ENCODE measurements at regions not wholly inside any gene's neighbourhood (a gene's known extent, or its start where the extent isn't known, plus 50 kb on each side); places are given as distances from the start of the nearest gene placed in this dataset.

DNA sequence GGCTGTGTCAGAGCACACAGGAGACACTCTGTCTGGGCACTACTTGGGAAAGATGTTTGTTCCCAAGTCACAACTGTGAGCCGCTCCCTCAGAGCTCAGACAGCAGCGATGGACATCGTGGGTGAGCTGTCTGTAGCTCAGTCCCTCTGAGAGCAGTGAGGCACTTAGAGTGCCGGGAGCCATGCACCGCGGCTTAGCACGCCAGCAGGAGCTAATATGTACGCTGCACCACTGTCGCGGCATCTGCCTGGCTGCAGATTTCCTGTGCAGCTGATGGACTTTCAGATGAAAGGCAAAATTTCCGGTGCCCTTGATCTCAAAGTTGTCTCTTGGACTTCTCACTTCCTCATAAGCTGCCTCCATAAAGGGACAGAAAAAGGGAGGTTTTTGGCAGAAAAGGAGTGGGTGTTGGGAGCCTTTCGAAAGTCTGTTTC is 92.8 kb upstream of the ZNF469 start:
- no peak for DNase-seq (ENCODE audit: extremely low spot score)
- ChIA-PET POLR2A (no interaction called here), CTCF (no interaction called here)
- TF ChIP-seq NFRKB (IDR thresholded peaks at IDR 0.05) (no peak), HDGF (IDR thresholded peaks at IDR 0.05; ENCODE audit: borderline replicate concordance) (no peak), ZNF384 (IDR thresholded peaks at IDR 0.05) (no peak), FOXM1 (IDR thresholded peaks at IDR 0.05; ENCODE audit: borderline replicate concordance) (no peak), BHLHE40 (IDR thresholded peaks at IDR 0.05; ENCODE audit: borderline replicate concordance) (no peak), FOXK2 (IDR thresholded peaks at IDR 0.05) (no peak), LEF1 (IDR thresholded peaks at IDR 0.05; ENCODE audit: borderline replicate concordance) (no peak), FOXA1 (IDR thresholded peaks at IDR 0.05) (no peak), SP1 (IDR thresholded peaks at IDR 0.05) (no peak), ELF4 (IDR thresholded peaks at IDR 0.05) (no peak), L3MBTL2 (conservative IDR thresholded peaks at IDR 0.05) (no peak), ARNT (IDR thresholded peaks at IDR 0.05) (no peak), SUZ12 (IDR thresholded peaks at IDR 0.05) (no peak), CTBP1 (IDR thresholded peaks at IDR 0.05; ENCODE audit: borderline replicate concordance) (no peak), TARDBP (IDR thresholded peaks at IDR 0.05) (no peak)
- TF ChIP-seq, protein P1, sequence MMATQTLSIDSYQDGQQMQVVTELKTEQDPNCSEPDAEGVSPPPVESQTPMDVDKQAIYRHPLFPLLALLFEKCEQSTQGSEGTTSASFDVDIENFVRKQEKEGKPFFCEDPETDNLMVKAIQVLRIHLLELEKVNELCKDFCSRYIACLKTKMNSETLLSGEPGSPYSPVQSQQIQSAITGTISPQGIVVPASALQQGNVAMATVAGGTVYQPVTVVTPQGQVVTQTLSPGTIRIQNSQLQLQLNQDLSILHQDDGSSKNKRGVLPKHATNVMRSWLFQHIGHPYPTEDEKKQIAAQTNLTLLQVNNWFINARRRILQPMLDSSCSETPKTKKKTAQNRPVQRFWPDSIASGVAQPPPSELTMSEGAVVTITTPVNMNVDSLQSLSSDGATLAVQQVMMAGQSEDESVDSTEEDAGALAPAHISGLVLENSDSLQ (IDR thresholded peaks at IDR 0.05): no peak

DNA sequence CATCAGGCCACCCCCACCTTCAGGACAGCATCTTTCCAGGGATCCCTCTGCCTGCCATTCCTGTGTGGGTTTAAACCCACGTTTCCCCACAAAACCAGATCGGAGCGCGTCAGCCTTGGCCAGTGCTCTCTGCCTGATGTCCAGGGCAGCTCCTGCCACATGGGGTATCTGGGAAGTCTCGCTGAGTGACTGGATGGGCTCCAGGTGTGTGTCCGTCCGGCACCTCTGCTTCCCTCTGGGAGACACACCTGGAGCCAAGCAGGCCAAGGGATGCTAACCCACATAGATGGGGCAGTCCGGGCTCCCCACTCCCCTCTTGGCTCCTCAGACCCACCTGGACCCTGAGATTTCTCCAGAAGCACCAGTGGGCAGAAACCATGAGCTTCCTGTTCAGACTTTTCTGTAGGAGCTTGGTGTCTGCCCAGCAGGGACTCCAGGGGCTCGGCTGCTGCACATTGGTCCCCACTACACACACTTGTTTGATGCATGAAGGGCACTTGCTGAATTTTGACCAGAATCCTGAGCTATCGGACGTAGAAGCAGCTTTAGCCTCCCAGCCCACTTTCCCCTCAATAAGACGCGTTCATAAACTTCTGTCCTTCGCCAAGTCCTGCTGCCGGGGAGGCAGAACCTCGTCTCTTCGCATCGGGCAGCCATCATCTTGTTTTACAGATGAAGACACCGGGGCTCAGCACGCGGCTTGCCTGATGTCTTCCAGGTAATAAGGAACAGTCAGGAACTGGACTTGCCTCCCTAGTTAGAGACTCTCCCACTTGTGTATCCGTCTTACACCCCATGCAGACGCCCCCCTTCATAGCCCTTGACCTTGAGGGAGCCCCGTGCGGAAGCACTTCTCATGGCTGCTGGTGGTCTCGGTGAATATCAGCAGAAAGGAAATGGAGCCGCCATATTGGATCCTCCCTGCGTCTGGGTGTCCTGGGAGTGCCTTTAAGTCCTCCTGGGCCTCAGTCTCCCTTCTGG is 91.6 kb upstream of the ZNF469 start:
- DNase-seq (ENCODE audit: extremely low spot score): no peak
- ChIA-PET POLR2A (no interaction called here), CTCF (no interaction called here)
- TF ChIP-seq BHLHE40 (IDR thresholded peaks at IDR 0.05; ENCODE audit: borderline replicate concordance) (no peak), ZNF384 (IDR thresholded peaks at IDR 0.05) (no peak), ELF4 (IDR thresholded peaks at IDR 0.05) (no peak), TARDBP (IDR thresholded peaks at IDR 0.05) (no peak), HDGF (IDR thresholded peaks at IDR 0.05; ENCODE audit: borderline replicate concordance) (no peak), FOXK2 (IDR thresholded peaks at IDR 0.05) (no peak), ARNT (IDR thresholded peaks at IDR 0.05) (no peak), FOXM1 (IDR thresholded peaks at IDR 0.05; ENCODE audit: borderline replicate concordance) (no peak), LEF1 (IDR thresholded peaks at IDR 0.05; ENCODE audit: borderline replicate concordance) (no peak), NFRKB (IDR thresholded peaks at IDR 0.05) (no peak), SP1 (IDR thresholded peaks at IDR 0.05) (no peak), FOXA1 (IDR thresholded peaks at IDR 0.05) (no peak), SUZ12 (IDR thresholded peaks at IDR 0.05) (no peak), CTBP1 (IDR thresholded peaks at IDR 0.05; ENCODE audit: borderline replicate concordance) (no peak), L3MBTL2 (conservative IDR thresholded peaks at IDR 0.05) (no peak)
- TF ChIP-seq, protein P1 (IDR thresholded peaks at IDR 0.05): no peak

DNA sequence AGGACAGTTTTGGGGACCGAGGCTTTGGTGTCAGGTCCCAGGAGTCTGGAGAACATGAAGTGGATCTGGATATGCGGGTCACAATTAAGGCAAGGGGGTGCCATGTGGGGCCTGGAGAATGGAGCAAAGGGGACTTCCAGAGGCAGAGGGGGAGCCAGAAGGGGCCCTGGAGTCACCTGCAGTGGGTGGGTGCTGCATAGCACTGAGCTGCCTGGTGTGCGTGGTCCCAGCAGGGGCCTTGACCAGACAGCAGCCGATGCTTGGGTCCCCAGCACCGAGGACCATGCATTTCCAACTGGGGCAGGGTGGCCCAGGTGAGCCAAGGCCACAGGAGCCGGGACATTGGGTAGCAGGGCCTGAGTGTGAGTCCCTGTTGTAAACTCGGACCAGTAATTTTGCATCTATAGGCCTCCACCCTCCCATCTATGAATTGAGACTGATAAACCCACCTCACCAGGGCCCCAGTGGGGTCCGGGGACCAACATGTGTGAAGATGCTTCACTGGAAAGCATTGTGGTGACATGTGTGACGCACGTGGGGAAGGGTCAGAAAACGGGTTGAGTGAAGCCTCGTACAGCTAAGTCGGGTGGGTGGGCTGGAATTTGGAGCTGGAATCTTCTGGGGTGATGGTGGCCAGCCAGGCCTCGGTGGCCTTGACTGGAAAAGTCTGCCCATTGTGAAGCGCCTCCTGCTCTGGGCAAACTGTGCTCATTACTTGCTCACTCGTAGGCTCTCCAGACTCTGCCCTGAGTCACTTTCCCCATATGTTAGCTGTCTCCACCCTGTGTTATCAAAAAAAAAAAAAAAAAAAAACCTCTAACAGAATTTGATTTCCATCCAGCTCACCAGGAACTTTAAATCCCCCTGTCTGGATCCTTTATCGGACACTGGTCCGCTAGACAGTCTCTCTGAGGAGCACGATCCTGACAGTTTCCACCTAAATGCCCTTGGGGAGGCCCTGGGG is 90.5 kb upstream of the ZNF469 start:
- POLR2A ChIA-PET: no interaction called here
- TF ChIP-seq L3MBTL2 (conservative IDR thresholded peaks at IDR 0.05): no peak
- TF ChIP-seq FOXM1 (IDR thresholded peaks at IDR 0.05; ENCODE audit: borderline replicate concordance): no peak
- no peak for TF ChIP-seq HDGF (IDR thresholded peaks at IDR 0.05; ENCODE audit: borderline replicate concordance)
- no peak for TF ChIP-seq TARDBP (IDR thresholded peaks at IDR 0.05)
- TF ChIP-seq FOXA1 (IDR thresholded peaks at IDR 0.05): no peak
- TF ChIP-seq ARNT (IDR thresholded peaks at IDR 0.05): no peak
- TF ChIP-seq SP1 (IDR thresholded peaks at IDR 0.05): no peak
- CTCF ChIA-PET: no interaction called here
- no peak for DNase-seq (ENCODE audit: extremely low spot score)

DNA sequence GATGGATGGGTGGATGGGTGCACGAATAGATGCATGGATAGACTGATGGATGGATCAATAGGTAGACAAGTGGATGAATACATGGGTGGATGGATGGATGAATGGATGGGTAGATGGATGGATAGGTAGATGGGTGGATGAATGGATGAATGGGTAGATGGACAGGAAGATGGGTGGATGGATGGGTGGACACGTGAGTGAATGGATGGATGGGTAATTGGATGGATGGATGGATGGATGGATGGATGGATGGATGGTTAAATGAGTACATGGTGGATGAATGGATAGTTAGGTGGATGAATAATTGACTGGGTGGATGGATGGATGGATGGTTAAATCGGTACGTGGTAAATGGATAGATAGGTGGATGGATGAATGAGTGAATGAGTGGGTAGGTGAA is 89.7 kb upstream of the ZNF469 start:
- TF ChIP-seq NFRKB (IDR thresholded peaks at IDR 0.05) (no peak), HDGF (IDR thresholded peaks at IDR 0.05; ENCODE audit: borderline replicate concordance) (no peak)
- POLR2A ChIA-PET: no interaction called here
- CTCF ChIA-PET: no interaction called here
- no peak for DNase-seq (ENCODE audit: extremely low spot score)

DNA sequence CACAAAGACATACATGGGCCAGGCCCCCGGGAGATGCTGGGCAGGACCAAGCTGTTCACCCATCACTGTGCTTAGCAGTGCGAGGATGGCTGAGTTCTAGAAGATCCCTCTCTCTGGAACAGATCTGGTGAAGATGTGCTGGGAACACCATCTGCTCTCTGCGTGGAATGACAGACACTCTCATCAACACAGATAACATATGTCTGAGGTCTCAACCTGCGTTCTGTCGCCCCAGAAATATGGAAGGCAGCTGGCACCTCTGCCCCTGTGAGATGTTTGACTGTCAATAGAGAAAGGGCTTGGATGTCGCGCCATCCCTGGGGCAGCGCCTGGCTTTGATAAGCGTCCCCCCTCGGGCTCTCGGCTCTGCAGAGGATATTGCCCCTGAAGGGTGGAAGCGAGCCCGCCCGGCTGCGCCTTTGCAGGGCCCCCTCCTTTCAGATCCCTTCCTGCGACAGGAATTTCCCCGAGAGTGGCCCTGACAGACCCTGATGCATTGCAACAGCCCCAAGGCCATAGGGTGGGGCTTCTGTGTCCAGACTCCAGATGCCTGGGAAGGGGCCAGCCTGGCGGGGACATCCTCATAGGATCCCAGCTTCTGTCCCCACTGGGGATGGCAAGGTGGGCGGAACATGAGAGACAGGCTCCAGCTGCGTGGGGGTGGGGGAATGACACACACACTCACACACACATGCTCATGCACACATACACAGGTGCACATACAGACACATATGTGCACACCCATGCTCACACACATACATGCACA is 86.9 kb upstream of the ZNF469 start:
- ChIA-PET POLR2A (no interaction called here), CTCF (no interaction called here)
- DNase-seq (ENCODE audit: extremely low spot score): no peak
- TF ChIP-seq FOXM1 (IDR thresholded peaks at IDR 0.05; ENCODE audit: borderline replicate concordance): no peak
- TF ChIP-seq HDGF (IDR thresholded peaks at IDR 0.05; ENCODE audit: borderline replicate concordance): no peak
- no peak for TF ChIP-seq SP1 (IDR thresholded peaks at IDR 0.05)
- no peak for TF ChIP-seq SUZ12 (IDR thresholded peaks at IDR 0.05)
- TF ChIP-seq ELF4 (IDR thresholded peaks at IDR 0.05): no peak
- no peak for TF ChIP-seq ARNT (IDR thresholded peaks at IDR 0.05)
- no peak for TF ChIP-seq BHLHE40 (IDR thresholded peaks at IDR 0.05; ENCODE audit: borderline replicate concordance)
- no peak for TF ChIP-seq L3MBTL2 (conservative IDR thresholded peaks at IDR 0.05)
